Peyer's patch (tissue), 4 donors: ENCODE measurements at regions not wholly inside any gene's neighbourhood (a gene's known extent, or its start where the extent isn't known, plus 50 kb on each side); places are given as distances from the start of the nearest gene placed in this dataset.

Source experiments
- DNase-seq, 3 donors: peaks; one replicate each; pipeline ENCODE4 v3.0.0-alpha.2; 2017 to 2019
- H3K27ac ChIP-seq, 4 donors: fragments of 200-600 bp; sonication (generic); one replicate each; pipeline ENCODE4 v1.5.1; 2016 to 2019
- H3K27me3 ChIP-seq, 2 donors: fragments of 200-600 bp; sonication (generic); one replicate each; pipeline ENCODE4 v1.5.1; 2019
- H3K36me3 ChIP-seq, 3 donors: fragments of 200-600 bp; sonication (generic); one replicate each; pipeline ENCODE4 v1.5.1; 2016 to 2019
- H3K4me1 ChIP-seq, 4 donors: fragments of 200-600 bp; sonication (generic); one replicate each; pipeline ENCODE4 v1.5.1; 2016 to 2019
- H3K4me3 ChIP-seq, 4 donors: fragments of 200-600 bp; sonication (generic); 1 replicate in 3 of 4; 2 replicates in 1 of 4; pipeline ENCODE4 v1.5.1; 2016 to 2019; ENCODE audit warnings: mild to moderate bottlenecking in 1 of 4
- H3K9me3 ChIP-seq, 4 donors: fragments of 200-600 bp; sonication (generic); one replicate each; pipeline ENCODE4 v1.5.1; 2016 to 2019; ENCODE audit warnings: mild to moderate bottlenecking in 1 of 4
- CTCF ChIP-seq, 6 experiments: fragments of 450-650 bp in 4 of 6; fragments of 200-600 bp in 2 of 6; sonication (generic) in 1 of 6; IDR thresholded peaks; one replicate each; pipeline ENCODE4 v1.5.1; 2017 to 2019; ENCODE audit warnings: antibody characterized with exemption in 6 of 6, mild to moderate bottlenecking in 3 of 6, moderate library complexity in 1 of 6
- POLR2A ChIP-seq, 2 donors: fragments of 450-650 bp; IDR thresholded peaks; one replicate each; pipeline ENCODE4 v1.5.1; 2017; ENCODE audit warnings: antibody characterized with exemption in 2 of 2, mild to moderate bottlenecking in 2 of 2, moderate library complexity in 2 of 2
- small RNA-seq, 2 donors: library from RNA; depleted of rRNA; stranded (forward); fragments of <200 nt; gene quantifications; one replicate each; pipeline ENCODE3, GENCODE V24; 2016

- H3K27me3 ChIP-seq: no peaks in the 10 kb centered on the region
- no peaks in the 10 kb centered on the region for H3K9me3 ChIP-seq
- TF ChIP-seq CTCF (IDR thresholded peaks at IDR 0.05) (no peak), POLR2A (IDR thresholded peaks at IDR 0.05) (no peak)
- no peak overlapping the region for H3K27ac ChIP-seq
- no peak overlapping the region for H3K4me3 ChIP-seq
- no peak for DNase-seq
- no peaks in the 10 kb centered on the region for H3K4me1 ChIP-seq
- H3K36me3 ChIP-seq: no peaks in the 10 kb centered on the region
Measured at GRCh38 chr12:76137606-76138005, 53.1 kb upstream of the NAP1L1 start.

GRCh38 chr12:76135456-76135855 is 51.0 kb upstream of the NAP1L1 start:
- H3K27ac ChIP-seq: no peak overlapping the region
- no peak overlapping the region for H3K4me3 ChIP-seq
- no peak for TF ChIP-seq CTCF (IDR thresholded peaks at IDR 0.05)
- no peak for TF ChIP-seq POLR2A (IDR thresholded peaks at IDR 0.05)
- no peaks in the 10 kb centered on the region for H3K4me1 ChIP-seq
- no peaks in the 10 kb centered on the region for H3K36me3 ChIP-seq
- no peaks in the 10 kb centered on the region for H3K9me3 ChIP-seq
- DNase-seq: no peak
- no peaks in the 10 kb centered on the region for H3K27me3 ChIP-seq

Small RNAs in the stretch of these regions (small RNA-seq; reads per million reads assigned to genes)
- gene RNU6-1271P: 0 reads per million in 2 donors
